ENCODE measurements at regions not wholly inside any gene's neighbourhood (a gene's known extent, or its start where the extent isn't known, plus 50 kb on each side); places are given as distances from the start of the nearest gene placed in this dataset.

DNA sequence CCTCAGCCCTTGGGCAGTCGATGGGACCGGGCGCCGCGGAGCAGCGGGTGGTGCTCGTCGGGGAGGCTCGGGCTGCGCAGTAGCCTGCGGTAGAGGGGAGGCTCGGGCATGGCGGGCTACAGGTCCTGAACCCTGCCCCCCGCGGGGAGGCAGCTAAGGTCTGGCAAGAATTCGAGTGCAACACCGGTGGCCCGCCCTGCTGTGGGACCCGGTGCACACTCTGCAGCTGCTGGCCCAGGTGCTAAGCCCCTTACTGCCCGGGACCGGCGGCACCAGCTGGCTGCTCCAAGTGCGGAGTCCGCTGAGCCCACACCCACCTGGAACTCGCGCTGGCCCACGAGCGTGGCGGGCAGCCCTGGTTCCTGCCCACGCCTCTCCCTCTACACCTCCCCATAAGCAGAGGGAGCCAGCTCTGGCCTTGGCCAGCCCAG, 377.7 kb upstream of the RBMS3 start:
- Histone ChIP-seq H3K27ac (no peak overlapping the region), H3K27me3 (ENCODE audit: low read depth) (no peaks in the 10 kb centered on the region), H3K36me3 (no peaks in the 10 kb centered on the region), H3K4me1 (peaks cover 8% of the 10 kb centered on the region), H3K9me3 (no peaks in the 10 kb centered on the region), H3K4me3 (no peak overlapping the region)
- DNase-seq: peak; percentile 33
- intact Hi-C loops (cut with DNase I): no loop called here
- TF ChIP-seq, protein P1, sequence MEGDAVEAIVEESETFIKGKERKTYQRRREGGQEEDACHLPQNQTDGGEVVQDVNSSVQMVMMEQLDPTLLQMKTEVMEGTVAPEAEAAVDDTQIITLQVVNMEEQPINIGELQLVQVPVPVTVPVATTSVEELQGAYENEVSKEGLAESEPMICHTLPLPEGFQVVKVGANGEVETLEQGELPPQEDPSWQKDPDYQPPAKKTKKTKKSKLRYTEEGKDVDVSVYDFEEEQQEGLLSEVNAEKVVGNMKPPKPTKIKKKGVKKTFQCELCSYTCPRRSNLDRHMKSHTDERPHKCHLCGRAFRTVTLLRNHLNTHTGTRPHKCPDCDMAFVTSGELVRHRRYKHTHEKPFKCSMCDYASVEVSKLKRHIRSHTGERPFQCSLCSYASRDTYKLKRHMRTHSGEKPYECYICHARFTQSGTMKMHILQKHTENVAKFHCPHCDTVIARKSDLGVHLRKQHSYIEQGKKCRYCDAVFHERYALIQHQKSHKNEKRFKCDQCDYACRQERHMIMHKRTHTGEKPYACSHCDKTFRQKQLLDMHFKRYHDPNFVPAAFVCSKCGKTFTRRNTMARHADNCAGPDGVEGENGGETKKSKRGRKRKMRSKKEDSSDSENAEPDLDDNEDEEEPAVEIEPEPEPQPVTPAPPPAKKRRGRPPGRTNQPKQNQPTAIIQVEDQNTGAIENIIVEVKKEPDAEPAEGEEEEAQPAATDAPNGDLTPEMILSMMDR (IDR thresholded peaks at IDR 0.05): no peak
- ATAC-seq: peak in 1 of 2 donors; percentile 47

DNA sequence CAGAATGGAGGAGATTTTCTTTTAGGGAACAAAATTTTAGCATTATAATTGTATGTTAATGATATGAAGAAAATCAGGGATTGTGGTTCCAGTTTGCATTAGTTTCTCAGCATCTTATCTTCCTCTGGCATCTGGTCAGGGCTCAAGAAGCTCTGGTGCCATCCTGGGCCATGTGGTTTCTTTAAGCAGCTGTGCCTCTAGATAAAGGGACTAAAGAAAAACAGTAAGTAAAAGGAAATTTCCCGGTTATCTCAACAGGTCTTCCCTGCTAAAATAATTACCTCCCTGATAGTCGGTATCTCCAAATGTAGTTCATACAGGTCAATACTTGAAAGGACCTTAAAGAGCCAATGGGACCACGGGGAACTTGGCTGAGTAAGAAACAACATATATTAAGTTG, 375.1 kb upstream of the RBMS3 start:
- Histone ChIP-seq H3K36me3 (no peaks in the 10 kb centered on the region), H3K9me3 (no peaks in the 10 kb centered on the region), H3K27me3 (ENCODE audit: low read depth) (no peaks in the 10 kb centered on the region), H3K27ac (no peak overlapping the region), H3K4me3 (no peak overlapping the region), H3K4me1 (peaks cover 7% of the 10 kb centered on the region)
- ATAC-seq (no peak), DNase-seq (no peak)
- intact Hi-C loops (cut with DNase I): no loop called here
- TF ChIP-seq, protein P1 (IDR thresholded peaks at IDR 0.05): no peak

DNA sequence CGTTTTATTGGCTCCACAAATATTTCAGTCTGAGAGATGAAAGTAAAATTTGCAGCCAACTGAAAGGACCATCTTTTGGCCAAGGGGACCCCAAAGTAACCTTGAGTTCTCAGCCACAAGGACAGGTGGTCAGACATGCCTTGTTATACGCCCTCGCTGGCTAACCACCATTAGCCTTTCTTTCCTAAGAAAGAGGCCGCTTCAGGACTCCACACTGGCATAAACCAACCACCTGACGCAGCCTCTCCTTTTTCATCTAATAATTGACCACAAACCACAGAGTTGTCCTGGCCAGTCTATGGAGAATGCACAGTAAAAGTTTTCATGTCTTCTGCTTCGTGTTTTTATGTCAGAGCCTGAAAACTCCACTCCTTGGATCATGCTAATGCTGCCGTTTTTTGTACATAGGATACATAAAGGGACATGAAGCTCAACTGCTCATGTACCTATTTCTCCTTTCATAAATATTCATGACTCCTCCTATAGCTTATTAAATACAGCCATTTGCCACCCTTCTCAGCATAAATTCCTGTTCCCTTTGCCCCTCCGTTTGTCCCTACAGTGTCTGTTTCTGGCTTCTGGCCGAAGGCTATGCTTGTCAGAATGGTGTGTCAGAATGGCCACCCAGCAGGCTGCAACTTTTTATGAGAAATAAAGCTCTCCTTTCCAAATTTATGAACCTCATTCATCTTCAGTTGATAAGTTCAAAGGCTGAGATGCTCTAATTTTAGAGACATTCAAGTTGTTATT, 374.1 kb upstream of the RBMS3 start:
- DNase-seq (no peak), ATAC-seq (no peak)
- no peak overlapping the region for H3K4me3 ChIP-seq
- intact Hi-C loops (cut with DNase I): no loop called here
- H3K4me1 ChIP-seq: peaks cover 6% of the 10 kb centered on the region
- H3K27ac ChIP-seq: no peak overlapping the region
- H3K27me3 ChIP-seq (ENCODE audit: low read depth): no peaks in the 10 kb centered on the region
- H3K36me3 ChIP-seq: no peaks in the 10 kb centered on the region
- TF ChIP-seq, protein P1 (IDR thresholded peaks at IDR 0.05): no peak
- H3K9me3 ChIP-seq: no peaks in the 10 kb centered on the region

DNA sequence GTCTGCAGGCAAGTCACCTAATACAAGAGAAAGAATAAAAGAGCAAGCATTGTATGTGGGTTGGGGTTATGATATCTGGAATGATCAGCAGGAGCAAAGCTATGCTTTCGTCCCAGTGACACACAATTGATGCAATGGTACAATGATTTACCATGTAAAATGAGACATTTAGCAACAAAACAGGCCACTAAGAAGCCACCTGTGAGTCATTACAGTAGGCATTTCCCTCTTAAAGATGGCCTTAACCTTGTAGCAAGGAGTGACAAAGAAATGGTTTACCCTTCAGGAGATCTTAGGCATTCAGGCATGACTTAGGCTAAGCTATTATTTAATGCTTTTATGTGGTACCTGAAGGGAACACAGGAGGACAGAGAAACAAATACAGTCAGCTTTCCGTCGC, 373.3 kb upstream of the RBMS3 start:
- no peak overlapping the region for H3K27ac ChIP-seq
- no peaks in the 10 kb centered on the region for H3K9me3 ChIP-seq
- no peak for ATAC-seq
- DNase-seq: no peak
- no peaks in the 10 kb centered on the region for H3K27me3 ChIP-seq (ENCODE audit: low read depth)
- peaks cover 15% of the 10 kb centered on the region for H3K4me1 ChIP-seq
- no peak overlapping the region for H3K4me3 ChIP-seq
- TF ChIP-seq, protein P1 (IDR thresholded peaks at IDR 0.05): no peak
- H3K36me3 ChIP-seq: no peaks in the 10 kb centered on the region
- intact Hi-C loops (cut with DNase I): no loop called here

DNA sequence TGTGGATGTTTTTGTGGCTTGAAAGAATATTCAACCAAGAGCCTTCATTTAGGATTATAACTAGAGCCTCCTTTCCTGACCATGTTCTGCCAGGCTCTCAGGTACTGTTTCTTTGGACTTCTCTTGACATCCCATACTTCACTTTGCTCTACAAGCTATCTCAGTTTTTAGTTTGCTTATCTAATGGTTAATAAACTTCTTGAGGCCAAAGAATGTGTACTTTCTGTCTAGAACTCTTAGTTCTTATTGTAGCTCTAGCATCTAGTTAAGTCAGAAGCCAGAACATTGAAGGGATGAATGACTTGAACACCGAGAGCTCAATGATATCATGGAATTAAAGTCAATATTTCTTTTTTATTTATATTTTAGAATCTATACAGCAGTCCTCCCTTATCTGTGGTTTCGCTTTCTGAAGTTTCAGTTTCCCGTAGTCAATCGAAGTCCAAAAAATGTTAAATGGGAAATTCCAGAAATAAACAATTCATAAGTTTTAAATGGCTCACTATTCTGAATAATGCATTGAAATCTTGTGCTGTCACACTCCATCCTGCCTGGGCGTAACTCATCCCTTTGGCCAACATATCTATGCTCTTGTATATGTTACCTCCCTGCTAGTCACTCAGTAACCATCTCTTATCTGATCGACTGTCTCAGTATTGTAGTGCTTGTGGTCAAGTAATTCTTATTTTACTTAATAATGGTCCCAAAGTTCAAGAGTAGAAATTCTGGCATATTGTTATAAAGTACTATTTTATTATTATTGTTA, 368.6 kb upstream of the RBMS3 start:
- DNase-seq: no peak
- ATAC-seq: peak in 1 of 2 donors; percentile 84
- peak overlapping the region; percentile 9 for H3K4me3 ChIP-seq
- intact Hi-C loops (cut with DNase I): no loop called here
- H3K4me1 ChIP-seq: peaks cover 25% of the 10 kb centered on the region
- H3K9me3 ChIP-seq: no peaks in the 10 kb centered on the region
- H3K27me3 ChIP-seq (ENCODE audit: low read depth): no peaks in the 10 kb centered on the region
- H3K36me3 ChIP-seq: no peaks in the 10 kb centered on the region
- TF ChIP-seq, protein P1 (IDR thresholded peaks at IDR 0.05): no peak
- peak overlapping the region; percentile 42 for H3K27ac ChIP-seq
